ENCODE measurements at regions not wholly inside any gene's neighbourhood (a gene's known extent, or its start where the extent isn't known, plus 50 kb on each side); places are given as distances from the start of the nearest gene placed in this dataset.

GRCh38 chr7:386385-386784, 96.4 kb downstream of the FOXL3 start:
- no peaks in the 10 kb centered on the region for H3K9me3 ChIP-seq (replicated peaks; ENCODE audit: control insufficient read depth, insufficient read depth, low read length)
- peaks cover 7% of the 10 kb centered on the region for H3K4me1 ChIP-seq (ENCODE audit: control insufficient read depth, extremely low read depth, insufficient read depth, low read length)
- dilution Hi-C loops (cut with MboI; ENCODE audit: extremely low pct_ligation_motif_present, low sequenced_read_pairs) (no loop called here), intact Hi-C loops (cut with micrococcal nuclease) (no loop called here)
- POLR2A ChIA-PET: no interaction called here
- H4K20me1 ChIP-seq (replicated peaks; ENCODE audit: control insufficient read depth, extremely low read depth, insufficient read depth, low read length): no peaks in the 10 kb centered on the region
- H3K4me3 ChIP-seq (replicated peaks in 1 of 3; ENCODE audit: insufficient read depth in 1 of 3, low read depth in 1 of 3, low read length in 3 of 3): no peak overlapping the region
- FAIRE-seq: no peak
- no peak overlapping the region for H2AFZ ChIP-seq (ENCODE audit: low read depth, low read length)
- no TSS peak for BruUV-seq (replicated peaks)
- H3K4me2 ChIP-seq (ENCODE audit: insufficient read depth, low read length): no peak overlapping the region
- DNase-seq (ENCODE audit: low read depth, low spot score): no peak
- no peak overlapping the region for H3K9ac ChIP-seq (replicated peaks; ENCODE audit: extremely low read depth, insufficient read depth, low read length)
- H3K79me2 ChIP-seq (ENCODE audit: control insufficient read depth, insufficient read depth, low read length): no peaks in the 10 kb centered on the region
- H3K36me3 ChIP-seq (ENCODE audit: control insufficient read depth in 2 of 2, extremely low read depth in 1 of 2, insufficient read depth in 2 of 2, low read length in 2 of 2): no peaks in the 10 kb centered on the region
- CTCF ChIA-PET: no interaction called here
- no peak overlapping the region for H3K27ac ChIP-seq (ENCODE audit: insufficient read depth, low read depth, low read length)
- H3K27me3 ChIP-seq (ENCODE audit: control insufficient read depth in 2 of 2, insufficient read depth in 2 of 2, low read length in 2 of 2): peaks cover 0 to 17% of the 10 kb centered on the region in 2 experiments
- H3K9me1 ChIP-seq (replicated peaks; ENCODE audit: control insufficient read depth, extremely low read depth, insufficient read depth, low read length): no peaks in the 10 kb centered on the region
- TF ChIP-seq EZH2 (IDR thresholded peaks at IDR 0.05; ENCODE audit: borderline replicate concordance, low read depth, low read length, severe bottlenecking) (no peak), MAX (IDR thresholded peaks at IDR 0.05; ENCODE audit: insufficient read depth, insufficient read length) (no peak), JUN (IDR thresholded peaks at IDR 0.05; ENCODE audit: borderline replicate concordance, insufficient read depth, insufficient read length, low read depth) (no peak), GATA2 (IDR thresholded peaks at IDR 0.05; ENCODE audit: insufficient read depth, insufficient read length, low read depth, low read length) (no peak), POLR2A (IDR thresholded peaks at IDR 0.05; ENCODE audit: low read depth, low read length) (no peak), MYC (IDR thresholded peaks at IDR 0.05; ENCODE audit: low read depth, low read length) (no peak), FOS (IDR thresholded peaks at IDR 0.05; ENCODE audit: borderline replicate concordance, insufficient read depth, low read length) (no peak), POLR2AphosphoS5 (IDR thresholded peaks at IDR 0.05; ENCODE audit: insufficient read depth, low read depth, low read length) (no peak), CTCF (IDR thresholded peaks at IDR 0.05; ENCODE audit: extremely low read depth in 1 of 2, insufficient read depth in 1 of 2, low read depth in 1 of 2, low read length in 2 of 2) (no peak)

All from endothelial cell of umbilical vein (primary cell).